Bronchial epithelial cell (primary cell): ENCODE measurements at regions not wholly inside any gene's neighbourhood (a gene's known extent, or its start where the extent isn't known, plus 50 kb on each side); places are given as distances from the start of the nearest gene placed in this dataset.
A peak's percentile ranks its signal among the peaks of the same experiment; 100 is the strongest.

ENCODE experiments used
- DNase-seq: peaks from one replicate; pipeline ENCODE4 v3.0.0-alpha.2; 2010; ENCODE audit warnings: low read depth
- FAIRE-seq: peaks from 2 replicates; lab custom pipeline; 2011; peaks lifted over from hg19 to GRCh38; lab: Jason Lieb, UNC
- H3K27me3 ChIP-seq: 2 replicates; pipeline ENCODE4 v1.5.1; 2011; ENCODE audit warnings: low read length; ENCODE audit not compliant: control insufficient read depth, insufficient read depth
- H3K36me3 ChIP-seq: 2 replicates; pipeline ENCODE4 v1.5.1; 2011; ENCODE audit warnings: low read length; ENCODE audit not compliant: control insufficient read depth, insufficient read depth
- H3K4me3 ChIP-seq: 2 replicates; pipeline ENCODE4 v1.5.1; 2011; ENCODE audit warnings: mild to moderate bottlenecking, low read depth, low read length, control low read depth
- CTCF ChIP-seq: IDR thresholded peaks from 2 replicates; pipeline ENCODE4 v1.5.1; 2011; ENCODE audit warnings: mild to moderate bottlenecking, moderate library complexity, low read length, control low read depth, inconsistent platforms; ENCODE audit not compliant: insufficient read depth, severe bottlenecking

- DNase-seq (no peak), FAIRE-seq (no peak)
- Histone ChIP-seq H3K4me3 (no peak overlapping the region), H3K27me3 (no peaks in the 10 kb centered on the region), H3K36me3 (no peaks in the 10 kb centered on the region)
- no peak for TF ChIP-seq CTCF
Observed at GRCh38 chr20:23189854-23190253, 103.7 kb upstream of the CD93 start.

- no peak overlapping the region for H3K4me3 ChIP-seq
- no peak for DNase-seq
Observed at GRCh38 chr20:23189341-23189740, 103.2 kb upstream of the CD93 start.

GRCh38 chr20:23188377-23189169 lies 102.4 kb upstream of the CD93 start:
- TF ChIP-seq CTCF, result no peak
- no peaks in the 10 kb centered on the region for H3K27me3 ChIP-seq
- peak overlapping the region; percentile 44 for H3K4me3 ChIP-seq
- no peaks in the 10 kb centered on the region for H3K36me3 ChIP-seq
- no peak for FAIRE-seq
- no peak for DNase-seq

More at GRCh38 chr20:23189341-23189740, 103.2 kb upstream of the CD93 start:
- Histone ChIP-seq H3K36me3 (no peaks in the 10 kb centered on the region), H3K27me3 (no peaks in the 10 kb centered on the region)
- FAIRE-seq, result no peak
- no peak for TF ChIP-seq CTCF

GRCh38 chr20:23187751-23188150 lies 101.6 kb upstream of the CD93 start:
- Histone ChIP-seq H3K4me3 (peak overlapping the region; percentile 44), H3K27me3 (no peaks in the 10 kb centered on the region), H3K36me3 (no peaks in the 10 kb centered on the region)
- FAIRE-seq, result no peak
- DNase-seq, result peak; percentile 52
- TF ChIP-seq CTCF, result peak; percentile 31

- no peak for TF ChIP-seq CTCF
- FAIRE-seq, result no peak
- no peaks in the 10 kb centered on the region for H3K36me3 ChIP-seq
- no peak for DNase-seq
- no peaks in the 10 kb centered on the region for H3K27me3 ChIP-seq
- no peak overlapping the region for H3K4me3 ChIP-seq
Observed at GRCh38 chr20:23186808-23187207, 100.7 kb upstream of the CD93 start.

GRCh38 chr20:23180451-23180921 lies 94.4 kb upstream of the CD93 start:
- FAIRE-seq (no peak), DNase-seq (no peak)
- no peak for TF ChIP-seq CTCF
- H3K27me3 ChIP-seq, result no peaks in the 10 kb centered on the region
- H3K4me3 ChIP-seq, result no peak overlapping the region
- H3K36me3 ChIP-seq, result no peaks in the 10 kb centered on the region
